ENCODE measurements at regions not wholly inside any gene's neighbourhood (a gene's known extent, or its start where the extent isn't known, plus 50 kb on each side); places are given as distances from the start of the nearest gene placed in this dataset.

DNA sequence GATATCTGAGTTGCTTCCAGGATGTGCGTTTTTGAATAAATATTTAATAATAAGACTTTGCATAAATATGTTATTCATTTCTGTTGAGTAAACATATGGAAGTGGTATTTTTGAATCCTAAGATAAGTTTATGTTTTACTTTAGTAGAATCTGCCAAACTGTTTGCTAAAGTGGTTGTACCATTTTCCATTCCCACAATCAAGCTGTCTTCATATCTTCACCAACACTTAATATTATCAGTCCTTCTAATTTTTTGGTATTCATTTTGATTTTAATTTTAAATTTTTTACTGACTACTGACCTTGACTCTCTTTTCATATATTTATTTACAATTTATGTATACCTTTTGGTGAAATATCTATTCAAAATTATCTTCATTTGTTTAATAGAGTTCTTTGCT is 293.9 kb upstream of the PTCHD4 start:
- Histone ChIP-seq H3K27ac (no peak overlapping the region), H3K9me2 (ENCODE audit: insufficient read depth) (no peaks in the 10 kb centered on the region), H3K27me3 (ENCODE audit: insufficient read depth, low read depth) (no peaks in the 10 kb centered on the region), H3K36me3 (ENCODE audit: low read depth) (no peaks in the 10 kb centered on the region), H3F3A (ENCODE audit: insufficient read depth, low read depth) (no peaks in the 10 kb centered on the region), H4K20me1 (ENCODE audit: insufficient read depth) (no peaks in the 10 kb centered on the region), H2AFZ (no peak overlapping the region), H3K4me1 (replicated peaks; ENCODE audit: insufficient read depth) (no peaks in the 10 kb centered on the region), H3K4me3 (no peak overlapping the region), H3K79me2 (ENCODE audit: low read depth) (no peaks in the 10 kb centered on the region), H3K9me3 (ENCODE audit: insufficient read depth, low read depth) (no peaks in the 10 kb centered on the region), H3K4me2 (no peak overlapping the region)
- TF ChIP-seq, protein P1, sequence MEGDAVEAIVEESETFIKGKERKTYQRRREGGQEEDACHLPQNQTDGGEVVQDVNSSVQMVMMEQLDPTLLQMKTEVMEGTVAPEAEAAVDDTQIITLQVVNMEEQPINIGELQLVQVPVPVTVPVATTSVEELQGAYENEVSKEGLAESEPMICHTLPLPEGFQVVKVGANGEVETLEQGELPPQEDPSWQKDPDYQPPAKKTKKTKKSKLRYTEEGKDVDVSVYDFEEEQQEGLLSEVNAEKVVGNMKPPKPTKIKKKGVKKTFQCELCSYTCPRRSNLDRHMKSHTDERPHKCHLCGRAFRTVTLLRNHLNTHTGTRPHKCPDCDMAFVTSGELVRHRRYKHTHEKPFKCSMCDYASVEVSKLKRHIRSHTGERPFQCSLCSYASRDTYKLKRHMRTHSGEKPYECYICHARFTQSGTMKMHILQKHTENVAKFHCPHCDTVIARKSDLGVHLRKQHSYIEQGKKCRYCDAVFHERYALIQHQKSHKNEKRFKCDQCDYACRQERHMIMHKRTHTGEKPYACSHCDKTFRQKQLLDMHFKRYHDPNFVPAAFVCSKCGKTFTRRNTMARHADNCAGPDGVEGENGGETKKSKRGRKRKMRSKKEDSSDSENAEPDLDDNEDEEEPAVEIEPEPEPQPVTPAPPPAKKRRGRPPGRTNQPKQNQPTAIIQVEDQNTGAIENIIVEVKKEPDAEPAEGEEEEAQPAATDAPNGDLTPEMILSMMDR (conservative IDR thresholded peaks at IDR 0.05) = no peak
- no peak for TF ChIP-seq EZH2 (IDR thresholded peaks at IDR 0.05; ENCODE audit: low read depth)
- no peak for DNase-seq
- ChIA-PET CTCF (no interaction called here), POLR2A (ENCODE audit: unreplicated experiment) (no interaction called here)
- no TSS peak for BruUV-seq (replicated peaks)
- intact Hi-C loops (cut with micrococcal nuclease; ENCODE audit: unreplicated experiment) = no loop called here

DNA sequence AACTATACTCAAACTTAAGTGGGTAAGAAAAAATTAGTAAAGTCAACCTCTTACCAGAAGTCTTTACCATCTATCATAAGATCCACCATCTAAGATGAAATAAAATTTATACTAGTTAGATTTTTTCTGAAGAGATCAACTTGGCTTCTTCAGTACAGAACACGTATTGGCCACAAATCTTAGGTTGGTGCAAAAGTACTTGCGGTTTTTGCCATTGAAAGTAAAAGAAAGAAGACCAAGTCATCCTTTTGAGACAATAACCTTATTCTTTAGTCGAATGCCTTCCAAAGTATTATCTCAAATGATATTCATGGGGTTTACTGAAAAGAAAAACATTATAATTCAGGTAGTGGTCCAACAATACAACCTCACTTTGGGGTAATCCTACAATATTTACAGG is 292.6 kb upstream of the PTCHD4 start:
- CTCF ChIA-PET = no interaction called here
- intact Hi-C loops (cut with micrococcal nuclease; ENCODE audit: unreplicated experiment) = no loop called here
- no peaks in the 10 kb centered on the region for H3K4me1 ChIP-seq (replicated peaks; ENCODE audit: insufficient read depth)
- H4K20me1 ChIP-seq (ENCODE audit: insufficient read depth) = no peaks in the 10 kb centered on the region
- H3K4me2 ChIP-seq = no peak overlapping the region
- H3K4me3 ChIP-seq = no peak overlapping the region
- H3F3A ChIP-seq (ENCODE audit: insufficient read depth, low read depth) = no peaks in the 10 kb centered on the region
- no peaks in the 10 kb centered on the region for H3K27me3 ChIP-seq (ENCODE audit: insufficient read depth, low read depth)
- H3K9me2 ChIP-seq (ENCODE audit: insufficient read depth) = no peaks in the 10 kb centered on the region
- no peaks in the 10 kb centered on the region for H3K9me3 ChIP-seq (ENCODE audit: insufficient read depth, low read depth)
- DNase-seq = no peak
- BruUV-seq (replicated peaks) = no TSS peak
- 0 out of 2 replicates have a peak overlapping the region, but pooled peaks have one; percentile 55 for H2AFZ ChIP-seq
- TF ChIP-seq, protein P1 (conservative IDR thresholded peaks at IDR 0.05) = no peak
- TF ChIP-seq EZH2 (IDR thresholded peaks at IDR 0.05; ENCODE audit: low read depth) = no peak
- H3K79me2 ChIP-seq (ENCODE audit: low read depth) = no peaks in the 10 kb centered on the region
- no peak overlapping the region for H3K27ac ChIP-seq
- no peaks in the 10 kb centered on the region for H3K36me3 ChIP-seq (ENCODE audit: low read depth)
- POLR2A ChIA-PET (ENCODE audit: unreplicated experiment) = no interaction called here

DNA sequence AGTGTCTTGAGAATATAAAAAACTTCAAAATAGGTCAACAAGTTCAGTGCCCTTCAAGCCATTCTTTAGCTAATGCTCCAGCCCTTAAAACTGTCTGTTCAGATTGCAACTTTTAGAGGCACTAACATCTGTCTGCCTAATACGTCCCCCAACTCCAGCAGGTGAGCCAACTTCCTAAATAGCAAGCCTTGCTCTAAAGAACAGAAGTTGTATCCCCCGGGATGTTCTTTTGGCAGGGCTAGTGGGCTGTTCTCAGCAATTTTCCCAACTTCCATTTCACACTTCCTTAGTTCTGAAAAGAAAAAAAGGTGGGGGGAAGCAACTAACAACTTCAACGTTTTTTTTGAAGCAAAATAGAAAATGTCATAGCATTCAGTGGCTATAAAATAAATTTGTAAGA is 290.0 kb upstream of the PTCHD4 start:
- no TSS peak for BruUV-seq (replicated peaks)
- H3K9me2 ChIP-seq (ENCODE audit: insufficient read depth) = no peaks in the 10 kb centered on the region
- no peaks in the 10 kb centered on the region for H3K9me3 ChIP-seq (ENCODE audit: insufficient read depth, low read depth)
- no peak for TF ChIP-seq EZH2 (IDR thresholded peaks at IDR 0.05; ENCODE audit: low read depth)
- TF ChIP-seq, protein P1 (conservative IDR thresholded peaks at IDR 0.05) = no peak
- no peak overlapping the region for H3K4me3 ChIP-seq
- H3K27ac ChIP-seq = no peak overlapping the region
- no peaks in the 10 kb centered on the region for H3F3A ChIP-seq (ENCODE audit: insufficient read depth, low read depth)
- DNase-seq = no peak
- no peaks in the 10 kb centered on the region for H4K20me1 ChIP-seq (ENCODE audit: insufficient read depth)
- H3K4me1 ChIP-seq (replicated peaks; ENCODE audit: insufficient read depth) = no peaks in the 10 kb centered on the region
- ChIA-PET CTCF (no interaction called here), POLR2A (ENCODE audit: unreplicated experiment) (no interaction called here)
- no peak overlapping the region for H3K4me2 ChIP-seq
- no peaks in the 10 kb centered on the region for H3K27me3 ChIP-seq (ENCODE audit: insufficient read depth, low read depth)
- H3K36me3 ChIP-seq (ENCODE audit: low read depth) = no peaks in the 10 kb centered on the region
- H2AFZ ChIP-seq = no peak overlapping the region
- no peaks in the 10 kb centered on the region for H3K79me2 ChIP-seq (ENCODE audit: low read depth)
- intact Hi-C loops (cut with micrococcal nuclease; ENCODE audit: unreplicated experiment) = no loop called here

Data from PC-9 (cell line).